ENCODE measurements at regions not wholly inside any gene's neighbourhood (a gene's known extent, or its start where the extent isn't known, plus 50 kb on each side); places are given as distances from the start of the nearest gene placed in this dataset.
"Not testable (repeated sequence)": the region's sequence is repeated elsewhere in the genome, so short reads cannot be mapped to it uniquely, and the experiment has no call there.

- no peak for DNase-seq (ENCODE audit: low read depth, low spot score)
These were observed 675.4 kb downstream of the RAPGEF2 start for GRCh38 chr4:159778298-159778697.

DNA sequence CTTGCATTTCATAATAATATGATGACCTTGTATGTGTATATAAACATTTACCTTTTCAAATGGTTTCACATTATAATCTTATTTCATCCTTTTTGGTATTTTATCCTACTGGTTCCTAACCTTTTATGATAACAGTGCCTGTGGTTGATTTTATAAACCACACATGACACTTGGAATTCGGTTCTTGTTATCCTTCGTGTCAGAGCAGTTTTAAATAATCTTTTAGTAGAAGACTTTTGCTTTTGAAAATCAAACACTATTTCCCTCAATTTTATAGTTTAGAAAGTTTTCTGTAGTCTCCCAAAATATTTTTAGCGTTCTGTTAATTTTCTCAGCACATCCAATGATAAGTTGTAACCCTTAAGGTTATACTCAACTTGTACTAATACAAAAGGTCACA lies 676.8 kb downstream of the RAPGEF2 start:
- DNase-seq (ENCODE audit: low read depth, low spot score) = no peak

More at GRCh38 chr4:159778298-159778697, 675.4 kb downstream of the RAPGEF2 start:
- in situ Hi-C loops (cut with HindIII; ENCODE audit: low pct_unique_long_range_greater_than_20kb, low sequenced_read_pairs) = no loop called here

DNA sequence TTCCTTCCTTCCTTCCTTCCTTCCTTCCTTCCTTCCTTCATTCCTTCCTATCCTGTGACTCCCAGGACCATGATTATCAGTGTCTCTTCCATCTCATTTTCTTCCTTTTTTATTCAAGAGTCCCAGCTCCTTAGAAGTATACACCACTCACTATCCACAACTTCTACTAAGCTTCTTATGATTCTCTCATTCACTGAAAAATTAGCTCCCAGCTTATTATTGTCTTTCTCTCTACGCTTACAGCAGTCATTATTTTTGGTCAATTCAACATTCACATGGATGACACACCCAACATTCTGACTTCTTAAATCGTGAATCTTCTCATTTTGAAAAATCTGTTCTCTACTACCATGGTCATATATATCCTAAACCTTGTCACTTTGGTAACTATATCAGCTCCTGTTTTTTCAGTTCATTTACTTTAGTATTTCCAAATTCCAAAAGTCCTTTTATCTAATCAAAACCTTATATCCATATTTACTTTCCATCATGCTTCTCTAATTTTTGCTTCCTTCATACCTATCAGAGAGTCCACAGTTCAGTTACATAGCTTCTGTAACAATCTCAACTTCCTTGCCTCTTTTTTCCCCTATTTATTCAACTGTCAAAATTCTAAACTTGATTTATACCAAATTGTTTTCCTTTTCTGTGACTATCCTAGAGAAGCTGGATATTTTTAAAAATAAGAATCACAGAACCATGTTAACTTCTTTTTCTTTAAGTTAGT lies 677.5 kb downstream of the RAPGEF2 start:
- no peak for DNase-seq (ENCODE audit: low read depth, low spot score)
- in situ Hi-C loops (cut with HindIII; ENCODE audit: low pct_unique_long_range_greater_than_20kb, low sequenced_read_pairs) = no loop called here

More for the DNA sequence above, 676.8 kb downstream of the RAPGEF2 start:
- in situ Hi-C loops (cut with HindIII; ENCODE audit: low pct_unique_long_range_greater_than_20kb, low sequenced_read_pairs) = no loop called here

GRCh38 chr4:159787901-159788300 lies 685.0 kb downstream of the RAPGEF2 start:
- no peak for DNase-seq (ENCODE audit: low read depth, low spot score)

DNA sequence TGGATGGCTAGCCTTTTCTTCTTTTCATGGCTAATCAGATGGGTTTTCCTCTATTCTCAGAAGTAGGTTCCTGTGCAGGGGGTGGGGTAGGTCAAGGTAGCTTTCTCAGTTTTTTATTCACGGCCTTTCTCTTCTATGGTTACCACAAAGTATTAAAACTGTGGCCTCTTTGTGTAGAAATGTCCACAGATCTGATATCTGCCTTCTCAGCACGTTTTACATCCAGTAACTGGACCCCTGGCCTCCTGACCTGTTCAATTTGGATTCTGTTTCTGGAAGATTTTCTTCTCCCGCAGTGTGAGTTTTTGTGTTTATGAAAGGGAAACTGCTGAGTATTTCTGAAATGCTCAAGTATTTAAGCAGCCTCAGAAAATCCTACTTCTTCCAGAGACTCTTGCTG lies 688.5 kb downstream of the RAPGEF2 start:
- in situ Hi-C loops (cut with HindIII; ENCODE audit: low pct_unique_long_range_greater_than_20kb, low sequenced_read_pairs) = no loop called here
- no peak for DNase-seq (ENCODE audit: low read depth, low spot score)

More at GRCh38 chr4:159787901-159788300, 685.0 kb downstream of the RAPGEF2 start:
- in situ Hi-C loops (cut with HindIII; ENCODE audit: low pct_unique_long_range_greater_than_20kb, low sequenced_read_pairs) = no loop called here

GRCh38 chr4:159804592-159804991 lies 701.7 kb downstream of the RAPGEF2 start:
- in situ Hi-C loops (cut with HindIII; ENCODE audit: low pct_unique_long_range_greater_than_20kb, low sequenced_read_pairs); DNase-seq (ENCODE audit: low read depth, low spot score): not testable (repeated sequence)

DNA sequence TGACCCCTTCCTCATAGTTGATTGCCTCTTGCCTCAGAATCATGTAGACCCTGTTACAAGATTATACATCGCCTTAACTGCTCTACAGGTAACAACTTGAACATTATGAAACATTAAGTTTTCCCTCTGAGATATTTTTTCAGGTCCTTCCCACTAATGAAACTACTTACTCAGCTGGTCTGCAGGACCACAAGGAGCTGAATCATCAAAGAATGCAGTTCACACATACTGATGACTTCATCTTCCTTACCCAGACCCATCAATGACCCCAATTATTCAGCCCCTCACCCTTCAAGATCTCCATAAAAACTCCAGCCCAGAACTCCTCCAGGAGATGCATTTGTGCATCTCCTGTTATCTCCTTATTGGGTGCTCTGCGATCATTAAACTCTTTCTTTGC lies 720.9 kb downstream of the RAPGEF2 start:
- in situ Hi-C loops (cut with HindIII; ENCODE audit: low pct_unique_long_range_greater_than_20kb, low sequenced_read_pairs) = no loop called here
- DNase-seq (ENCODE audit: low read depth, low spot score) = no peak

DNA sequence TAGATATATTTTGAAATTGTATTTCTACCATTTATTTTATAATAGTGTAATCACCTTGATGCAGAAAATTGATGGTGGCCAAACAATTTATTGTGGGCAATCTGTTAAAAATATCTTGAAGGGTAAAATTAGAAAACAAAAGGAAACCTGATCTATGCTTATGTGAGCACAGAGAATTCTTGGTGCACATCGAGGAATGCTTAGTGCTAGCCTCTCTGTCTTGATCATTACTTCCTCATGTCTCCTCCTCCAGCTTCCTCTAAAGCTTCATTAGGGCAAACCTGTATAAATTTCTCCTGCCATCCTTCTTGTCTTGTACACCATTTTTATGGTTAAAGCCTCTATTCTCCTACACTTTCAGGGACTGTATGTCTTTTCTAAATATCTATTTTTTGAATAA lies 725.8 kb downstream of the RAPGEF2 start:
- in situ Hi-C loops (cut with HindIII; ENCODE audit: low pct_unique_long_range_greater_than_20kb, low sequenced_read_pairs) = no loop called here
- DNase-seq (ENCODE audit: low read depth, low spot score) = no peak

- DNase-seq (ENCODE audit: low read depth, low spot score) = no peak
- in situ Hi-C loops (cut with HindIII; ENCODE audit: low pct_unique_long_range_greater_than_20kb, low sequenced_read_pairs) = no loop called here
These were observed 726.3 kb downstream of the RAPGEF2 start for GRCh38 chr4:159829184-159829583.

GRCh38 chr4:159837071-159837470 lies 734.2 kb downstream of the RAPGEF2 start:
- in situ Hi-C loops (cut with HindIII; ENCODE audit: low pct_unique_long_range_greater_than_20kb, low sequenced_read_pairs) = no loop called here
- DNase-seq (ENCODE audit: low read depth, low spot score) = peak; percentile 65

GRCh38 chr4:159855731-159856130 lies 752.9 kb downstream of the RAPGEF2 start:
- DNase-seq (ENCODE audit: low read depth, low spot score) = no peak
- in situ Hi-C loops (cut with HindIII; ENCODE audit: low pct_unique_long_range_greater_than_20kb, low sequenced_read_pairs) = no loop called here

GRCh38 chr4:159856451-159856850 lies 753.6 kb downstream of the RAPGEF2 start:
- in situ Hi-C loops (cut with HindIII; ENCODE audit: low pct_unique_long_range_greater_than_20kb, low sequenced_read_pairs) = no loop called here
- no peak for DNase-seq (ENCODE audit: low read depth, low spot score)

DNA sequence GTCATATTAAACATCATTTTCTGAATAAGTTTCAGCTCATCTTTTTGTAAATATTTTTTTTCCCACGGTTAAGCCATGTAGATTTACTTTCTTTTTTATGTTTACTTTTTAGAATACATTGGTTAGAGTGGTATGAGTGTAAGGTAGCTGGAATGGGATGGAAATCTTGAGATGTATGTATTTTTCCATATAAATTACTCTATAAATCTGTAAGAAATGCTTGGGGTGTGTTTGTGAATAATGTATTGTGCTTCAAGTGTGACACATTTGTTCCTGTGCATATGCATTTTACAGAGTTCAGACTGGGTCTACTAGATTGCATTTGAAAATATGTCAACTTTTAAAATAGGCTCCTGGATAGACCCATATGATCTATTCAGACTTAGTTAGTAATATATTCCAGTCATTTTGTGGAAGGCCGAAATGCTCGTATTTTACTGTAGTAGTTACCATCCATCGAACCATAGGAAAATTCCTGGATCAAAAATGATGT lies 756.8 kb downstream of the RAPGEF2 start:
- DNase-seq (ENCODE audit: low read depth, low spot score) = no peak
- in situ Hi-C loops (cut with HindIII; ENCODE audit: low pct_unique_long_range_greater_than_20kb, low sequenced_read_pairs) = no loop called here

- in situ Hi-C loops (cut with HindIII; ENCODE audit: low pct_unique_long_range_greater_than_20kb, low sequenced_read_pairs) = no loop called here
- no peak for DNase-seq (ENCODE audit: low read depth, low spot score)
These were observed 758.1 kb downstream of the RAPGEF2 start for GRCh38 chr4:159860945-159861344.

- no peak for DNase-seq (ENCODE audit: low read depth, low spot score)
- in situ Hi-C loops (cut with HindIII; ENCODE audit: low pct_unique_long_range_greater_than_20kb, low sequenced_read_pairs) = no loop called here
These were observed 761.5 kb downstream of the RAPGEF2 start for GRCh38 chr4:159864337-159864736.

DNA sequence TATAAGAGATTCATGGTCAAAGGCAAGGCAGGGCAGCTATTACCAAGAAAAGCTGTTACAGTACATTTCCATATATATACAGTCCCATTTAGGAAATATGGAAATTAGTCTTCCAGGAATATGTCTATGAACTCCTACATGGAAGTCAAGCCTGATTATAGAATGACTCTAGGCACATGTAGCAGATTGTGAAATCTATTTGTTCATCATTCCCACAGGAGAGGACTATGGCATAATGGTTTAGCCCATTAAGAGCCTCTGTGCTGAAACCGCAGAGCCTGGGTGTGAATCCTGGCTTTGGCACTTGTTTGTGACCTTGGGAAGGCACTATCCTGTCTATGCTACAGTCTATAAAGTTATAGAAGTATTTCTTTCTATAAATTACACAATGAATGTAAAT lies 764.8 kb downstream of the RAPGEF2 start:
- DNase-seq (ENCODE audit: low read depth, low spot score) = no peak
- in situ Hi-C loops (cut with HindIII; ENCODE audit: low pct_unique_long_range_greater_than_20kb, low sequenced_read_pairs) = no loop called here

DNA sequence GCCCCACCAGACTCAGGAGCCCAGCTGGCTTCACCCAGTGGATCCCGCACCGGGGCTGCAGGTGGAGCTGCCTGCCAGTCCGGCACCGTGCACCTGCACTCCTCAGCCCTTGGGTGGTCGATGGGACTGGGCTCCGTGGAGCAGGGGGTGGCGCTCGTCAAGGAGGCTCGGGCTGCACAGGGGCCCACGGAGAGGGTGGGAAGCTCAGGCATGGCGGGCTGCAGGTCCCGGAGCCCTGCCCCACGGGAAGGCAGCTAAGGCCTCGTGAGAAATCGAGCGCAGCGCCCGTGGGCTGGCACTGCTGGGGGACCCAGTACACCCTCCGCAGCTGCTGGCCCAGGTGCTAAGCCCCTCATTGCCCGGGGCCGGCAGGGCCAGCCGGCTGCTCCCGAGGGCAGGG lies 766.1 kb downstream of the RAPGEF2 start:
- DNase-seq (ENCODE audit: low read depth, low spot score); in situ Hi-C loops (cut with HindIII; ENCODE audit: low pct_unique_long_range_greater_than_20kb, low sequenced_read_pairs): not testable (repeated sequence)

DNA sequence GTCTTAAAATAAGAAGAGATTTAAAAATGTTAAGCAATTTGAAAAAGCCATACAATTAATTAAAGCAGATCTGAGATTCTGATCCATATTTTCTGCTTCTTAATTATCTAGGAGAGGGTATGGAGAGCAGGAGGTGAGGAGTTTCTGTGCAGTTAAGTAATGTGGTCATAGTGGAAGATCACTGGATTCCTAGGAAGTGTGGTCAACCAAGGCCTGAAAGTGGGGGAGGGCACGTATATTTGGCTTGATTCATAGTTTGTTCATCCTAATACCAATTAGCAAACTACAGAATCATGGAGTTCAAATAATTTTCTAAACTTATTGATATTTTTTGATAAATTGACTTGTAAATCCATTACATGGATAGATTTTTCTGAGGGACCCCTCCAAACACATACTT lies 768.3 kb downstream of the RAPGEF2 start:
- no peak for DNase-seq (ENCODE audit: low read depth, low spot score)
- in situ Hi-C loops (cut with HindIII; ENCODE audit: low pct_unique_long_range_greater_than_20kb, low sequenced_read_pairs) = no loop called here

DNA sequence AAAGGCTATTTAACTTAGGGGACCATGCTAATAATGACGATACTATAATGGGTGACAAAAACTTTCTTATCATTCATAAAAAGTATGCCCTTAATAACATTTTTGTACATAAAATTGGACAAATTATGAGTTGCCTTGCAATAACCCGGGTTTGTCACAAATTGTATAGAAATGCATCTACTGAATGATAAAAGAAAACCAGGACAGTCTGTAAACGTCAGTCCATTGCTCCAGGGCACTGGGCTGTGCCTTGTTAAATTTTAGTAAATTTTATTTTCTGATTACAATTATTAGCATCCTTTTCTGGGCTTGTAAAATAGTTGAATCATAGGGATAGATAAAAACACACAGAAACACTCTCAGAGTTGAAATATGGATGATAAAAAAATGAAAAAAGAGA lies 778.3 kb downstream of the RAPGEF2 start:
- in situ Hi-C loops (cut with HindIII; ENCODE audit: low pct_unique_long_range_greater_than_20kb, low sequenced_read_pairs) = no loop called here
- DNase-seq (ENCODE audit: low read depth, low spot score) = no peak

Data from SK-MEL-5 (cell line).